HG02763 (cell line): ENCODE measurements at regions not wholly inside any gene's neighbourhood (a gene's known extent, or its start where the extent isn't known, plus 50 kb on each side); places are given as distances from the start of the nearest gene placed in this dataset.
A peak's percentile ranks its signal among the peaks of the same experiment; 100 is the strongest.

Experiments
- ATAC-seq: cut with Tn5 transposase; IDR thresholded peaks from one replicate; pipeline ENCODE4 v1.9.1; 2021; ENCODE audit warnings: mild to moderate bottlenecking, moderate library complexity; ENCODE audit not compliant: unreplicated experiment

GRCh38 chr2:147712051-147712450 is 132.8 kb upstream of the ACVR2A start:
- no peak for ATAC-seq

GRCh38 chr2:147711031-147711430 is 133.8 kb upstream of the ACVR2A start:
- ATAC-seq: no peak

GRCh38 chr2:147709655-147710054 is 135.2 kb upstream of the ACVR2A start:
- no peak for ATAC-seq

- no peak for ATAC-seq
These were observed 141.7 kb upstream of the ACVR2A start for GRCh38 chr2:147703171-147703570.

- ATAC-seq: no peak
These were observed 146.7 kb upstream of the ACVR2A start for GRCh38 chr2:147698166-147698565.

GRCh38 chr2:147696426-147696825 is 148.4 kb upstream of the ACVR2A start:
- ATAC-seq: no peak

GRCh38 chr2:147689220-147689909 is 155.5 kb upstream of the ACVR2A start:
- ATAC-seq: peak; percentile 100

GRCh38 chr2:147688242-147688641 is 156.6 kb upstream of the ACVR2A start:
- ATAC-seq: no peak

GRCh38 chr2:147686365-147686764 is 158.5 kb upstream of the ACVR2A start:
- ATAC-seq: no peak

- no peak for ATAC-seq
These were observed 159.9 kb upstream of the ACVR2A start for GRCh38 chr2:147684903-147685302.

- no peak for ATAC-seq
These were observed 161.4 kb upstream of the ACVR2A start for GRCh38 chr2:147683380-147683779.

GRCh38 chr2:147681093-147681492 is 163.7 kb upstream of the ACVR2A start:
- no peak for ATAC-seq

GRCh38 chr2:147679955-147680531 is 164.8 kb upstream of the ACVR2A start:
- no peak for ATAC-seq

GRCh38 chr2:147679191-147679954 is 165.5 kb upstream of the ACVR2A start:
- ATAC-seq: no peak

GRCh38 chr2:147665105-147665504 is 179.7 kb upstream of the ACVR2A start:
- no peak for ATAC-seq

- no peak for ATAC-seq
These were observed 180.9 kb upstream of the ACVR2A start for GRCh38 chr2:147663962-147664361.

- peak; percentile 90 for ATAC-seq
These were observed 181.5 kb upstream of the ACVR2A start for GRCh38 chr2:147663153-147663961.

- ATAC-seq: no peak
These were observed 182.6 kb upstream of the ACVR2A start for GRCh38 chr2:147662221-147662620.

- ATAC-seq: no peak
These were observed 184.1 kb upstream of the ACVR2A start for GRCh38 chr2:147660680-147661079.

- no peak for ATAC-seq
These were observed 185.8 kb upstream of the ACVR2A start for GRCh38 chr2:147659051-147659450.
